ENCODE measurements at regions not wholly inside any gene's neighbourhood (a gene's known extent, or its start where the extent isn't known, plus 50 kb on each side); places are given as distances from the start of the nearest gene placed in this dataset.

- TF ChIP-seq, protein P1, sequence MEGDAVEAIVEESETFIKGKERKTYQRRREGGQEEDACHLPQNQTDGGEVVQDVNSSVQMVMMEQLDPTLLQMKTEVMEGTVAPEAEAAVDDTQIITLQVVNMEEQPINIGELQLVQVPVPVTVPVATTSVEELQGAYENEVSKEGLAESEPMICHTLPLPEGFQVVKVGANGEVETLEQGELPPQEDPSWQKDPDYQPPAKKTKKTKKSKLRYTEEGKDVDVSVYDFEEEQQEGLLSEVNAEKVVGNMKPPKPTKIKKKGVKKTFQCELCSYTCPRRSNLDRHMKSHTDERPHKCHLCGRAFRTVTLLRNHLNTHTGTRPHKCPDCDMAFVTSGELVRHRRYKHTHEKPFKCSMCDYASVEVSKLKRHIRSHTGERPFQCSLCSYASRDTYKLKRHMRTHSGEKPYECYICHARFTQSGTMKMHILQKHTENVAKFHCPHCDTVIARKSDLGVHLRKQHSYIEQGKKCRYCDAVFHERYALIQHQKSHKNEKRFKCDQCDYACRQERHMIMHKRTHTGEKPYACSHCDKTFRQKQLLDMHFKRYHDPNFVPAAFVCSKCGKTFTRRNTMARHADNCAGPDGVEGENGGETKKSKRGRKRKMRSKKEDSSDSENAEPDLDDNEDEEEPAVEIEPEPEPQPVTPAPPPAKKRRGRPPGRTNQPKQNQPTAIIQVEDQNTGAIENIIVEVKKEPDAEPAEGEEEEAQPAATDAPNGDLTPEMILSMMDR (IDR thresholded peaks at IDR 0.05; ENCODE audit: insufficient read depth, low read length, poor library complexity, severe bottlenecking), result no peak
- TF ChIP-seq EZH2phosphoT487 (conservative IDR thresholded peaks at IDR 0.05; ENCODE audit: low read length), result no peak
Observed at GRCh38 chr2:156779416-156780120, 343.4 kb downstream of the GPD2 start.

Data from SU-DHL-6 (cell line).